HG03342 (cell line): ENCODE measurements at regions not wholly inside any gene's neighbourhood (a gene's known extent, or its start where the extent isn't known, plus 50 kb on each side); places are given as distances from the start of the nearest gene placed in this dataset.

ENCODE experiments used
- ATAC-seq: cut with Tn5 transposase; IDR thresholded peaks from one replicate; pipeline ENCODE4 v1.9.1; 2021; ENCODE audit warnings: mild to moderate bottlenecking, moderate library complexity; ENCODE audit not compliant: unreplicated experiment

DNA sequence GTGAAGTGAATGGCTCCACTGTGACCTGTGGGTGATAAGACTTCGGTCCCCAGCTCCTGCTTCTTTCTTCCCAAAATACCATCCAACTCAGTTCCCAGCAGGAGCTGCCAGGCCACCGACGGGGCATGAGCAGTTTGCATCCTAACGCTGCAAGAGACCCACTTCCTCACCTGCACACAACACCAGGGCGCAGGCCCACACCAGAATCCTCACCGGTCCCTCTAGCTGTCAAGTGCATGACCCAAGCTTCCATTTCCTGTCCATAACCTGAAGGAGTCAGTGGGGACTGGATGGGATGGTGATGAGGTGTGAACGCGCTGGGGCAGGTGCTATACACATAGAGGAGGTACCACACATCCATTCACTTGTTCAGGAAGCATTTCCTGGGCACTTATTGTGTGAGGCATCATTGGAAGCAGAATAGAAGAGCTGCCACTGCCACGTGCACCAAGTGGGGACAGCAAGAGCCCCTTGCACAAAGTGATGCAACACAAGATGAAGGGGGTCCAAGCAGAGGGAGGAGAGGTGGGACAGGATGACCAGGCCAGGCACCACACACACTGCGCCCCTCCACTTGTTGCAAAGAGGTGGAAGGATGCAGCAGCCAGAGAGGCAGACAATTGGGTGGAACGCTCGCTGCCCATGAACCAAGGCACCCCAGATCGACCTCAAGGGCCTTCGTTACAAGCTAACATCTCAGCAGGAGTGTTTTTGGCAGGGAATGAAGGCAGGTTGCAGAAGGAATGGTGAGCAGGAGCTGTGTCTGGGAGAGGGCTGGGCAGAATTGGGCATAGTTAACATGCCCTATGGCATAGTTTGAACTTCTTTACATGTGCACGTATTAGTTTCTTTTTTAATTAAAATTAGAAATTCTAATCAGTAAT is 605.8 kb upstream of the MGMT start:
- ATAC-seq, result no peak

DNA sequence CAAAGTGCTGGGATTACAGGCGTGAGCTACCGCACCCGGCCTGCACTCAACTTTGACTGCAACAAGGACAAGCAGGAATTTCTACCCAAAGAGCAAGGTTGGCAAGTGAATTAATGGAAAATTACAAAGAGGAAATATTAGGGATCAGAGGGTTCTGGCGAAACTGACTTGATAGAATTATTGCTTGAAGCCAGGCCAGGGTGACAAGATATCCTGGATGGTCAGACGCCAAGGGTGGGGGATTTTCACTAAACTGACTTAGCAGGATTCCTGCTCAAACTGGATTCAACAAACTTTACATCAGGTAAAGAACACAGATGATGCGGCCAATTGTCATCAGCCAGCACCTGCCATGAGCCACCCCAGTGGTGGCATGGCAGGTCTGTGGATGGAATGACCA is 603.6 kb upstream of the MGMT start:
- no peak for ATAC-seq

DNA sequence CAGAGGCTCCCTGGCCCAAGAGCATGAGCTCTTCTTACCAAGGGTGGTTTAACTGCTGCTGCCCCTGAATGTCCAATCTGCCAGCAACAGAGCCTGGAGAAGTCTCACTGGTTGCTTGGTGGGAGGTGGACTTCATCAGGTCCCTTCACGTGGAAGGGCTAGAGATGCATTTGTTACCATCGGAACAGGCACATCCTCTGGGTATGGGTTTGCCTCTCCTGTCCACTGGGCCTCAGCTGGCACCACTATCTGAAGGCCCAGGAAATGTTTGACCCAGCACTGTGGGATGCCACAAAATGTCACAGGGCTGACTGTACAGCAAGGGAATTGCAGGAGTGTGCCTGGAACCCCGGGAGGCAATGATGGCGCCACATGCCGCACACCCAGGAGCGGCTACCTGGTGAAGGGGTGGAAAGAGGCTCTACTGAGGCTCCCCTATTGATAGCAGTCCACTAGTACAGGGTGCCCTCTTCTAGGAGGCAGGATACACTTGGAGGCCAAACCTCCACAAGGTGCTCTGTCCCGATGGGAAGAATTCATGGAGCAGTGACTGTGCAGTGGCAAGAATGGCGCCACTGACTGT is 603.1 kb upstream of the MGMT start:
- no peak for ATAC-seq

DNA sequence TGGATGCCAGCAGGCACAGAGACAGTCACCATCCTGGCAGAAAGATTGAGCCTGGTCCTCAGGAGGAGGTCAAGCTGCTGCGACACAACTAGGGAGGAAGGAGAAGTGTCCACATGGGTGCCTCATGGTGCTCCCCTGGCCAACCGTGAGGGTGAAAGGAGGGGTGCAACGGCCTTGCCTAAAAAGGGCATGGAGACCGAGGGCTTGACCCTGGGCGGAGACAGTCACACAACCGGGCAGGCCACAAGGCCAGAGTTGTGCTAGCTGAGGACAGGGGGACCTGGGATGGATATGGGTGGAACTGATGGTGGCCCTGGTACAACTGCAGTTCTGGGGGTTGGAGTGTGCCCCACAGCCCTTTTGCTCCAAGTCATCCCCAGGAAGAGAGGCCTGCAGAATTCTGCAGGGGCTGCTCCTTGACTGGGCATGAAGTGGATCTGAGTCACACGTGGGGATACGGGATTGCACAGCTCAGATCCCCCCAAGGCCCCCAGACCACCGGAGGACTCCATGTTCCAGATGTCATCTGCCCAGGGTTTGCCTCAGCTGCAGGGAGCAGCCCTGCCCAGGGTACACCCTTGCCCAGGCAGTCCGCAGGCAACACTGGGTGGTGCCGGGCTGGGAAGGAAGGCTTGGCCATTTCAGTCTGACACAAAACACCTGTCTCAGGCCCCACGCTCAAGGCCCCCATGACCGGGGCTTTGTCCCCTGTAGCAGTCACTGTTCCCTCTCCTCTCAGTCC is 602.3 kb upstream of the MGMT start:
- ATAC-seq, result no peak

DNA sequence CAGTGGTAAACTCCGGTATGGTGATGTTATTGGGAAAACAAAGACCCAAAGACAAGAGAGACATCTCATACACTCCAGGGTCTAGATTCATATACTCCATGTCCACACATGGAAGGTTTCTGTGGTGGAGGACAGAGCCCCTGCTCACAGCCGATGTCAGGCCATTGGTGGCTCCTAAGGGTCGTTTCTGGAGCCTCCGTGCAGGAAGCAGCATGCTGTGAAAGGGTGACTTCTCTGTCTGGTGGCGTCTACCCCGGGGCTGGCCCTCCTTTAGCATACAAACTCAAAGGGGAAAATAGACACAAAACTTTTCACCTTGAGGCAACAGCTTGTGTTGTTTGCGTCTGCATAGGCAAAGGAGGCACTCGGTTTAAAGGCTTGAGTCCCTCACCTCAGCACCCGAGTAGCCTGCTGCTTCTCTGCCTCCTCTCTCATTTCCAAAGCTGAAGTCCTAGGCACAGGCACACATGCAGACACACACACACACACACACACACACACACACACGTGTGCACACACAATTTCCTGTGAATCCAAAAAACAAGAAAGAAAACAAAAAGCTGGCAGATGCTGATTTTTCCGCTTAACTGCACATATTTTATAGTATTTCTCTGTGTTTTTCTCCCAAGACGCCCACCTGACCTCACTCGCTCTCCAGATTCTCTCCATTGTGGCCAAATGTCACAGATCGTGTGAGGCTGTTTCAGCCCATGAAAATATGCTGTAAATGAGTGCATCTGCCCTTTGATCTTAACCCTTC is 601.4 kb upstream of the MGMT start:
- no peak for ATAC-seq

DNA sequence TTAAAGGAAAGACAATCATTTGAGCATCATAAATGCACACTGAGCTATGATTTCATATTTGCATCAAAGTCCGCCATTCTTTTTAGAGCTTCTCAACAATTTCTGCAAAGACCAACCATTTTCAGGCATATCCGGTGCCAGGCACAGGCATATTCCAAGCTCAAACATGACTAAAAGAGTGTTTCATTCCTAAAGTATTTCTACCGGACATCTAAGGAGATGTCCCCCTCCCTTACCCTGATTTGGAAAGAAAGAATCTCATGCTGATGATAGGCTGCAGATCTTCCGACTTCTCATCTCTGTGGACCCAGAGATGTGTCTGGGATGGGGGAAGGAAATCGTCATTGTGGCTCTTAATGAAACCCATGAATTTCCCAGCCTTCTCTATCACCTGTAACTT is 600.5 kb upstream of the MGMT start:
- no peak for ATAC-seq

DNA sequence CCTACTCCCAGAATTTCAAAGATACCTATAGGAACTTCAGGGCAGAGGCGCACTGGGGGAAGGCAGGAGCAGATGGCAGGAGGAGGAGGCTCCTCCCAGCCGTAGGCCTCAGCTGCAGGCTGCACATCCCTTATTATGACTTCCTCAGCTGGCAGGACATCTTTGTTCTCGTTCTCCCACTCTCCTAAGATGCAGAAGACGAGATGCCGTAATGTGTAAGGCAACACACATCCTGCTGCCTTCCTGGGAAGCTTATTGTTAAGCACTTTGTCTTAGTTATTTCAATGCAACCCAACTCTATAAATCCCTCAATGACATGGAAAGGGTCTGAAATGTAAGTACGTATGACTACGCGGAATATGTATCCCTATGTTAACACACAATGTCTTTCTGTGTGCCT is 599.8 kb upstream of the MGMT start:
- ATAC-seq, result no peak

DNA sequence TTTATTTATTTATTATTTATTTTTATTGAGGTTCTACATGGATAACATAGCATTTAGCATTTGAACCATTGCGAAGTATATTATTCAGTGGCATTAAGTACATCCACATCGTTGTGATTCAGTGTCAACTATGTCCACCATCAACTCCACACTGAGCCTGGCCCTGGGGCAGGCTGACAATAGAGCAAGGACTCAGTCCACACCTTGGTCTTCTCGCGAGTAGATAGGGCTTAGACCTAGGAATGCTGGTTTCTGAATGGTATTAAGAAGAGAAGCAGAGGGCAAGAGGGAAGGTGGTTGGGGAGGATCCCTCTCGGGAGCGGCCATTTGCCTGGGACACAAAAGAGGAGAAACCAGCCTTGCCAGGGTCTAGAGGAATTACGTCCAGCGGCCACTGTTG is 599.2 kb upstream of the MGMT start:
- ATAC-seq, result no peak

DNA sequence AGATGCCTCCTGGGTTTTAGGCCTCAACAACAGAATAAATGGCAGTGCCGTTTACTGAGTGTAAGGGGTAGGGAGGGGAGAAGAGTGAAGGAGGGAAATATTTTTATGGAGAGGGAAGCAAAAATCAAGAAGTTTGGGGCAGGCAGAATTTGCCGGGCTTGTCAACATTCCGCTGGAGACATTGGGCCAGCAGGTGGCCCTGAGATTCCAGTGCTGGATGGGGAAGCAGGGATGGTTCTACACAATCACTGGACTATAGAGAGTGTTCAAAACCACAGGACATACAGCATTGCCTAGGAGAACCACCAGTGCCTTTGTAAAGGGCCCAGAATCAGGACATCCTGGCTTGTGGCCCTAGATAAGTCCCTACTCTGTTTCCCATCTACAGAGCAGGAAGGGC is 598.6 kb upstream of the MGMT start:
- no peak for ATAC-seq

DNA sequence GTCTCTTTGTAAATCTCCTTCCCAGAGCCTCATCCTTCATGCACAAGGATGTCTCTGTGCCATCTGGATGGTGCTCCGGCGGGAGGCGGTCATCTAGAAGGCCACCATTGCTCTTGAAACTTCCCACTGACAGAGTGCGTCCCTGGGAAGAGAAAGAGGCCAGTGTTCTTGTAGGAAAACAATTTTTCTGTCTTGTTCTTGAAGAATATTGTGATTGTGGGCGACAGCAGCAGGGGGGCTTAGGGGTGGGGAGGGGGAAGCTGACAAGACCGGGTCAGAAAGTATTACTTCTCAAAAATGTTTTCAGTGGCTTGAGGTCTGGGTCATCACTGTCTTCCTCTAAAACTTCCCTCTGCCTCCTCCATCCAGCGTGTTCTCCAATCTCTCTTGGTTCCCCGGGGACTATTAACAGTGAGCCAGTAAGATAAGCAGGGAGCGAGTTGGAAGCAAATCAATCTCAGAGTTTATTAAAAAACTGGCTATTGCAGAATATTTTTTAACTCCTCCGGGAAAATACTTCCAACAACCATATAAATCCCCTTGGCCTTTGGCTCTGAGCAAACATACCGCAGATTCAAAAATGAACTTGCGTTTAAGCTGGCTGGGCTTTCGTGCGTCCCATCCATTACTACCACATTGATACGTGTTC is 597.8 kb upstream of the MGMT start:
- ATAC-seq, result no peak

DNA sequence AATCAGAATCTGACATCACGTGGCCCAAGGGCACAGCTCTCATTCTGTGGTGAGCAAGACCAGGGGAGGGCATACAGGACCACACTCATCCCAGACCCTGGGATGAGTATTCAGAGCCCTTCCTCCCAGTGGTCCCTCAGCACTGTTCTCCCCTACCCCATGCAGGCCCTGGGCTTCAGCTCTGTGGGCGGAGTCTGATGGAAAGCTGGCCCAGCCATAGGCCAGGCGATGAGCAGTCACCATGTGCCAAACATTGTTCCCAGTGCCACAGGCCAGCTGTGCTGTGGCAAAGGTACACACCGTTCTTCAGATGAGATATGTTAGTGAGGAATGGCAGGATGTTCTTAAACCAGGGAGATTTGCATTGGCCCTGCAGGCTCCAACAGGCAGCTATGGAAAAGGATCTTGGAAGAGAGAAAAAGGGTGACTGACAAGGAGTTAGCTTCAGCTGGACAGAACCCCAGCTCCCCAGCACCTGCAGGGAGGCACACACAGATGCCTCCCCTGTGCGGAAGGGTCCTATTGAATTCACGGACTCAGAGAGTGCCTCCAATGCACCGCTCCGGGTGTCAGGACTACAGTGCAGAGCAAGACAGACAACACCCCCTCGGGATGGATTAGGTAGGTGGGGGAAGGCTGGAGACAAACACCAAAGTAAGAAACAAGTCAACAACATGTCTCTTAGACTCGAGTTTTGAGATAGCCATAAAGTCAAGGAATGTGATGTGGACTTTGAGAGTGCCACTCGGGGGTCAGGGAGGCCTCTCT is 596.0 kb upstream of the MGMT start:
- ATAC-seq, result no peak

DNA sequence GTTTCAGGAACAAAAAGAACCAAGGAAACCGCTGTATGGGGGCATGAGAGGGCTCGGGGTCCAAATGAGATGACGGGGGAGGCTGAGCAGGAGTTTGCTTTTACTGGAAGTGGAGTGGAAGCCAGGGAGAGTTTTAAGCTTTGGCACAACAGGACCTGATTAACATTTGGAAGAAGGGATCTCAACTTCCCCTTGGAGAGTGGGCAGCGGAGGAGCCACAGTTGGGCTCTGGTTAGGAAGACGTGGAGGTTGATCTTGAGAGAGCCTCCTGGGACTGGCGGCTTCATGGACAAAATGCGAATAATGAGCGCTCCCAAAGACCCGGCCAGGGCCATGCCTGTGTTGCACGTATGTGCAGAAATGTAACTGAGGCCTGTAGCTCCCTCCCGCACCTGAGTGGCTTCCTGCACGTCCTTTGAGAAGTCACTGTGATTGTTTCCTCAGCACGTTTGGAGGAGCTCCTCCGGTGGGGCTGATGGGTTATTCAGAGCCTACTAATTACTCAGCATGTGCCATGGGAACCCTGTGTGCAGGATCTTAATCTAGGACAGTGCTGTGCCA is 595.3 kb upstream of the MGMT start:
- no peak for ATAC-seq

DNA sequence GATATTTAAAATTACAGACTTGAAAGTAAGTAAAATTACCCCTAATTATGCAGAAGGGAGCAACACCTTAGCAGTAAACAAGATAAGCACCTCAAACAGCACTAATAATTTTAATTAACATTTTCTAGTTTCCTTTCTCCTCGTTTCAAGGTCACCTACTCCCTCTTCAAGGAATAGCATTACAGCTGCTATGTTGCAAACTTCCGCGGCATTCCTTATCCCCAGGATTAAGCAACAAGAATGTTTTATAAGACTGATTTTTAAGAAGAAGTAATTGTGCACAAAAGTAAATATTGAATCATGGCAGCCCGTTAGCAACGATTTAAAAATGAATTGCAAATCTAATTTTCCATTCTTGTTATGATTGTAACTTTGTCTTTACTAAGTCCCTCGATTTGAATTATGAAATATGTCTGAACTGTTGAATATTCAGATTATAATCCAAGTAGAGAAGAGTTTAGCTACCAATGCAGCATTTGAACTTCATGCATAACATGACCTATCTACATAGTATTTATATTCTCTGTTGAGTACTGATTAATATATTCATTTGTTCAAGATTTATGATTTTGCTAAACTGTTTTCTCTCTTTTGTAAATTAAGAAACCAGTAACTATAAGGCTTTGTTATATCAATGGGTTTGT is 593.5 kb upstream of the MGMT start:
- no peak for ATAC-seq

DNA sequence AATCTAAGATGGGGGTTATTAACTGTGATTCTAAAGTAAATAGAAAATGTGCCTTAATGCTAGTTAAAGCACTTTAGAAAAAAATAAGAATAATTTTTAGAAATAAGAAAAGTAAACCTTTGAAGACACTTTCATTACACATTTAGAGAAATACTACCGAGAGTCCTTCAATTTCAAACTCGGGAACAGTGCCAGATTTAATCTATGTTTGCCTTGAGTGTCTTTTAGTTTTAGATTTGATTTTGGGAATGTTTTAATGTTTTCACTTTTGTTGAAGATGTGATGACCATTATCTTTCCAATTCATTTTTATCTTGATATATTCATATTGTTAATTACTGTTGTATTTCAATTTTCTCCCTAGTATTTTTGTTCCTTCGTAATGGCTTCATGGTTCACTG is 592.7 kb upstream of the MGMT start:
- no peak for ATAC-seq

DNA sequence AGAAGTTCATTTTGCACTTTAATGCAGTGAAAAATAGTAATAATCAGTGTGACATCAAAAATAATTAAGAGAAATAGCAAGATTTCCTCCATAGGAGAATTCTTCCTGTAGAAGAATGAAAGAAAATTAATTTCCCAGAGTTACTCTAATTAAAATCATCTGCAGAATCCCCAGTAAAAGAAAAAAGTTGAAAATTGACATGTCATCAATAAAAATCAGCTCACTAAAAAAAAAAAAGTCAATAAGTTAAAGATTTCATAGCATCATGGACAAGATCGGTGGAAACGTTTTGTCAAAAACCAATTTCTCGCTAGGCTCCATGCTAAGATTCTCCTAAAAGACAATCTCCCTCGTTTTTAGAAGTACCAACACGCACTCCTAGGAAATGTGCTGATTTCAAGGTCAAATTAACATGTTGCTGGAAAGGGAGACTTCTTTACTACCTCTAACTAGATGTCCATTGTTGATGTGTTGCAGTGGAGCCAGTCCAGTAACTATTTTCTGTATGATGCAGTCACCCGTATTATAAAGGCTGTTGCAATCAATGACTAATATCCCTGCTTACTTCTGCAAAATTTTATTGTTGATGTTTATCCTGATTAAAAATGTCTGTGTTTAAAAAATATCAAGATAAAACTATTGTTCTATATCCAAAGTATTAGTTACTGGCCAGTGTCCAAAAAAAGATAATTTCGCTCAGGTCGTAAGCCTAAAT is 591.9 kb upstream of the MGMT start:
- ATAC-seq, result no peak

DNA sequence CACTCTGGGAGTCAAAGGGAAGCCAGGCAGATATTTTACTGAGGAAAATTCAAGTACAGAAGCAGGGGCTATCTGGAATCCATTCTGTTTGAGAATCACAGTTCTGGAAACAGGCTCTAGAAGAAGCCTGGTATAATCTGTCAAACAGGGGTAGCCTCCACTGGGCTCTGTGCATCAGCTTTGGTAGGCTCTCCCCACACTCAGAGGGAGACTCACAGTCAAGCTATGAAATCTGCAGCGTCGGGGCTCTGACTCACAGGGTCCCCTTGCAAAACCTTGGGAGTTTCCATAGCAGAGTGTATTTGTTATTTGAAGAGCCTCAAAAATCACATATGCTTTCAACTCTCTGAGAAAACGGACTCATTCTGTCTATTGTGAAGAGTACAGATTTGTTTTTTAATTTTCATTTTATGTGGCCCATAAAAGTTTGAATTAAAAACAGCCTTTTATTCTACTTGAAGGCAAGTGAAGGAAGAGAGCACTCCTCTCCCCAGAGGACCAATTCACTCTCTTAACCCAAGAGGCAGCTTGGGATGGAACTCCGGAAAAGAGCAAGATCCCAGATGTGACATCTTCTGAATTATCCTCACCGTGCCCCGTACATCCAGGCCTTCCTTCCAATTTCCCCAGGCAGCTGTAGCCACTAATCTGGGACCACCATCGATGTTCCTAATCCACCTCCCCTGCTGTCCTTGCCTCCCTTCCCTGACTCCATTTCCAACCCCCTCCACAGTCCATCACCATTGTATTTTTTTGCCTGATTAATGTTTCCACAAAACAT is 590.9 kb upstream of the MGMT start:
- ATAC-seq, result no peak

DNA sequence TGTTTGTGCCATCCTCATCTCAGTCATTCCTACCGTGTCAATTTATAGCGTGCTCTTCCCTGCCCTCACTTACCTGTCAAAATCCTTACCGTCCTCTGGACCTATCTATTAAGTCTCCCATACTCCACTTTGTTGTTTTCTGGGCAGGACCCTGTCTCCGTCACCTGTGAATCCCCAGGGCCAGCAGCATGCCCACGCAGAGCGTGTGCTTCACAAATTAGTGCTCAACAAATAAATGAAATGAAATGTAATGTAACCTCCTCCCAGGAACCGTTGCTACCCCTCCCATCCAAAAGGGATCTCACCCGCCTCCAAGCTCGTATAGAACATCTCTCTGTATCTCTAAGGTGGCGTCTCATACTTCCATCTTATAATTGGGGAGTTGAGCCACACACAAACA is 589.9 kb upstream of the MGMT start:
- ATAC-seq, result no peak

DNA sequence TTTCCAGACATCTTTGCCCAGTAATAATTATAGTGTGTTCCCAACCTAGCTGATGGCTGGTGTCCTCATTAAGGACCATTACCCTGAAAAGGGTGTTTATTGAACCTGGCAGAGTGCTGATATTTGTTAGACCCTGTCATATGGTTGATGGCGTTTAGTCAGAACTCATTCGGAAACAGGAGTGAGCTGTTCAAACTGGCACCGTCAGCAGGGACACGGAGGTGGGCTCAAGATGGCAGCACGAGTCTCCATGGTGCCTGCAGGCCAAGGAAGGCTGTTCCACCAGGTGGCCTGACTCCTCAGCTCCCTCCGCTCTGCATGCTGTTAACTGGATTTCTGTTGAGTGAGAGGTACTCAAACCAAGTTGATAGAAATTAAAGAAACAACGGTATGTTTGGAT is 589.1 kb upstream of the MGMT start:
- ATAC-seq, result no peak
